Tibial nerve (tissue), 4 donors: ENCODE measurements at regions not wholly inside any gene's neighbourhood (a gene's known extent, or its start where the extent isn't known, plus 50 kb on each side); places are given as distances from the start of the nearest gene placed in this dataset.

ENCODE experiments used
- DNase-seq, 2 donors: peaks; one replicate each; pipeline ENCODE4 v3.0.0-alpha.2; 2019; ENCODE audit warnings: low spot score in 2 of 2
- H3K27ac ChIP-seq, 4 donors: fragments of 200-600 bp; sonication (generic) in 3 of 4; one replicate each; pipeline ENCODE4 v1.5.1; 2017 to 2019; ENCODE audit warnings: mild to moderate bottlenecking in 1 of 4
- H3K27me3 ChIP-seq, 2 donors: fragments of 200-600 bp; sonication (generic) in 1 of 2; one replicate each; pipeline versions ENCODE4 v1.5.1 to v1.6.0; 2017 to 2019
- H3K36me3 ChIP-seq, 3 donors: fragments of 200-600 bp; sonication (generic); one replicate each; pipeline ENCODE4 v1.5.1; 2018 to 2019
- H3K4me1 ChIP-seq, 4 donors: fragments of 200-600 bp; sonication (generic) in 3 of 4; one replicate each; pipeline ENCODE4 v1.5.1; 2017 to 2019
- H3K4me3 ChIP-seq, 4 donors: fragments of 200-600 bp; sonication (generic) in 3 of 4; one replicate each; pipeline ENCODE4 v1.5.1; 2017 to 2019; ENCODE audit warnings: mild to moderate bottlenecking in 1 of 4, moderate library complexity in 1 of 4
- H3K9me3 ChIP-seq, 4 donors: fragments of 200-600 bp; sonication (generic) in 3 of 4; one replicate each; pipeline ENCODE4 v1.5.1; 2017 to 2019
- EP300 ChIP-seq, 2 donors: sonication (generic); formaldehyde crosslinking; IDR thresholded peaks; one replicate each; pipeline ENCODE4 v1.6.1; 2017; ENCODE audit warnings: antibody characterized with exemption in 2 of 2, mild to moderate bottlenecking in 1 of 2
- POLR2A ChIP-seq, 2 donors: fragments of 450-650 bp; IDR thresholded peaks; one replicate each; pipeline ENCODE4 v1.6.1; 2017; ENCODE audit warnings: antibody characterized with exemption in 2 of 2, mild to moderate bottlenecking in 2 of 2, moderate library complexity in 2 of 2
- WGBS, 2 donors: methylation state at CpG; one replicate each; pipeline ENCODE4 v1.1.5; 2018; 5-methylcytosine and 5-hydroxymethylcytosine counted together
- TF ChIP-seq, protein P1 (sequence below), 5 experiments: fragments of 200-600 bp in 3 of 5; fragments of 450-650 bp in 2 of 5; sonication (generic) in 3 of 5; IDR thresholded peaks; one replicate each; pipeline ENCODE4 v1.5.1; 2016 to 2019; ENCODE audit warnings: antibody characterized with exemption in 5 of 5, mild to moderate bottlenecking in 3 of 5, moderate library complexity in 2 of 5

DNA sequence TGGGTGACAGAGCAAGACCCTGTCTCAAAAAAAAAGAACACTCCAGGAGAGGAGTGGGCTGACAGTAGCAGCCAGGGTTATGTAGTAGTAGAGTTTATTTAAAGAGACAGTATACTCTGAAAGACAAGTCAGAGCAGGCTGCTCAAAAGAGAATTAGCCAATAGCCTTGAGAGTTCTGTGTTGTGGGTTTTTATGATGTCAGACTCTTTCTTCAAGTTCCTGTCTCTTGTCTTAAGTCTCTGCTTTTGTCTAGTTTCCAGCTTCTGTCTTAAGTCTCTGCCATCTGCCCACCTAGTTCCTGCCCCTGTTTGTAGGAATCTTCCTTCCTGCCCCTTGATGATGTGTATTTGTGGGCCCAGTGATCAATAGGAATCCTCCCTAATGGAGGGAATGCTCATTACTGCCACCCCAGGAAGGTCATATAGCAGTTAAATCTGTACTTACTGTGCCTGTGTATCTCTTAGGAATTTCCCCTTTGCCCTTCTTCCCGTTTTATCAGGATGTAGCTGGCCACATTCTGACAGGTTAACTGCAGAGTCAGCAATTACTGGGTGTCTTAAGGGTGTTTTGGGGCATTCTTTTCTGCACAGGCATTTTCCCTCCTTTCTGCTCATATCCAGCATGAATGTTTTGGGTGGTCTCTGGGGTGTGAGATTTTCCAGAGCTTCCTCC, 580.5 kb upstream of the SGCD start:
- H3K27ac ChIP-seq, result no peak overlapping the region
- no peaks in the 10 kb centered on the region for H3K36me3 ChIP-seq
- H3K4me1 ChIP-seq, result no peaks in the 10 kb centered on the region
- DNase-seq, result no peak
- 0% methylated on average over 1 of the region's 1 CpG for WGBS, 2 donors
- no peak for TF ChIP-seq POLR2A (IDR thresholded peaks at IDR 0.05)
- no peak for TF ChIP-seq EP300 (IDR thresholded peaks at IDR 0.05)
- TF ChIP-seq, protein P1, sequence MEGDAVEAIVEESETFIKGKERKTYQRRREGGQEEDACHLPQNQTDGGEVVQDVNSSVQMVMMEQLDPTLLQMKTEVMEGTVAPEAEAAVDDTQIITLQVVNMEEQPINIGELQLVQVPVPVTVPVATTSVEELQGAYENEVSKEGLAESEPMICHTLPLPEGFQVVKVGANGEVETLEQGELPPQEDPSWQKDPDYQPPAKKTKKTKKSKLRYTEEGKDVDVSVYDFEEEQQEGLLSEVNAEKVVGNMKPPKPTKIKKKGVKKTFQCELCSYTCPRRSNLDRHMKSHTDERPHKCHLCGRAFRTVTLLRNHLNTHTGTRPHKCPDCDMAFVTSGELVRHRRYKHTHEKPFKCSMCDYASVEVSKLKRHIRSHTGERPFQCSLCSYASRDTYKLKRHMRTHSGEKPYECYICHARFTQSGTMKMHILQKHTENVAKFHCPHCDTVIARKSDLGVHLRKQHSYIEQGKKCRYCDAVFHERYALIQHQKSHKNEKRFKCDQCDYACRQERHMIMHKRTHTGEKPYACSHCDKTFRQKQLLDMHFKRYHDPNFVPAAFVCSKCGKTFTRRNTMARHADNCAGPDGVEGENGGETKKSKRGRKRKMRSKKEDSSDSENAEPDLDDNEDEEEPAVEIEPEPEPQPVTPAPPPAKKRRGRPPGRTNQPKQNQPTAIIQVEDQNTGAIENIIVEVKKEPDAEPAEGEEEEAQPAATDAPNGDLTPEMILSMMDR (IDR thresholded peaks at IDR 0.05), result no peak
- peaks cover 0 to 4% (median 0%) of the 10 kb centered on the region in 4 donors for H3K9me3 ChIP-seq
- H3K4me3 ChIP-seq, result no peak overlapping the region
- H3K27me3 ChIP-seq, result no peaks in the 10 kb centered on the region

DNA sequence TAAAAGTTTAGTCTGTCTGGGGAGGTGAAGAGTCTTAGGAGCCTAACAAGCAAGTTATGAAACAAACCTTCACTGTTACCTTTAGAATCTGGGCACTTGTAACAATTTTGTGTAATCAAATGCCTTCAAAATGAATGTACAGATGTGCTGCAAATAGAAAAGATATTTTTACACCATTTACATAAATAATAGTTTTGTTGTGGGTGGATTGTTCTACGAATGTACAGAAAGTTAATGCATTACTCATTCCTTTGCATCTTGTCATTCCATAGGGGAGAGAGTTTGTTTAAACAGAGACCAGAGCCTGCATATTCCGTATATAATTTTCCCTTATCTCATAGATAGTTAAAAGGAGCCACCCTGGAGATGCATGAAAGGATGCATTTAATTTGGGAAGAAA, 576.9 kb upstream of the SGCD start:
- no peak overlapping the region for H3K4me3 ChIP-seq
- H3K4me1 ChIP-seq, result no peaks in the 10 kb centered on the region
- H3K27me3 ChIP-seq, result no peaks in the 10 kb centered on the region
- peaks cover 0 to 4% (median 0%) of the 10 kb centered on the region in 4 donors for H3K9me3 ChIP-seq
- H3K27ac ChIP-seq, result no peak overlapping the region
- no peak for DNase-seq
- 26 to 27% methylated on average over 2 of the region's 2 CpGs for WGBS, 2 donors
- no peaks in the 10 kb centered on the region for H3K36me3 ChIP-seq
- TF ChIP-seq, protein P1 (IDR thresholded peaks at IDR 0.05), result no peak
- TF ChIP-seq EP300 (IDR thresholded peaks at IDR 0.05) (no peak), POLR2A (IDR thresholded peaks at IDR 0.05) (no peak)

- DNase-seq, result no peak
- Histone ChIP-seq H3K27ac (no peak overlapping the region), H3K9me3 (peaks cover 0 to 4% (median 0%) of the 10 kb centered on the region in 4 donors), H3K4me1 (no peaks in the 10 kb centered on the region), H3K36me3 (no peaks in the 10 kb centered on the region), H3K4me3 (no peak overlapping the region), H3K27me3 (no peaks in the 10 kb centered on the region)
- TF ChIP-seq, protein P1 (IDR thresholded peaks at IDR 0.05), result no peak
- TF ChIP-seq POLR2A (IDR thresholded peaks at IDR 0.05) (no peak), EP300 (IDR thresholded peaks at IDR 0.05) (no peak)
Observed at GRCh38 chr5:155750571-155750970, 576.4 kb upstream of the SGCD start.

DNA sequence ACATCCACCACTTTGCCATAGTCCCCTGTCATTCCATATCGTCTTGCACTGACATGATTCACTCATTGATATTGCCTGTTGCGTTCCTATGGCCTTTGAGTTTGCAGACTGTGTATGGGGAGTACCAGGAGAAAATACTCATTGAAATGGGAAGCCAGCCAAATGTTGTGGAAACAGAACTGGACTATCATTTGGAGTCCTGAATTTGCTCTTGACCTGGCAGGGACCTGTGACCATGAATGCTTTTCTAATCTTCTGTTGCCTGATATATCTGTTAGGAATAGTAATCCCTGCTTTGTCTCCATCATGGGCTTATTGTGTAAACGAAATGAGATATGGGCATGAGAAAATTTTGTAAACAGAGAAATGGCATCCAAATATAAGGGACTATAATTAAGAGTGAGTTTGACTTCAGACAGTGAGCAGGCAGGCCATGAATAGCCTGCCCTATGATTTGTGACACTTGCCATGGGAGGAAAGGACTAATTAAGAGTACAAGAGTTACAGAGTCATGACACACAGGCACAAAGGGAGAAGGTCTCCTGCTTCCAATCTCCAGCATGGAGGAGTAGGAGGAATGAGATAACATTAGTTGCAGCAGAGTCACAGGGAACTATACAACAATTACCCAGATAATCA, 572.9 kb upstream of the SGCD start:
- DNase-seq, result no peak
- H3K27me3 ChIP-seq, result no peaks in the 10 kb centered on the region
- H3K4me3 ChIP-seq, result no peak overlapping the region
- H3K36me3 ChIP-seq, result no peaks in the 10 kb centered on the region
- no peaks in the 10 kb centered on the region for H3K9me3 ChIP-seq
- H3K27ac ChIP-seq, result no peak overlapping the region
- no peaks in the 10 kb centered on the region for H3K4me1 ChIP-seq
- 53 to 67% methylated on average over 3 of the region's 3 CpGs for WGBS, 2 donors
- no peak for TF ChIP-seq POLR2A (IDR thresholded peaks at IDR 0.05)
- no peak for TF ChIP-seq EP300 (IDR thresholded peaks at IDR 0.05)
- TF ChIP-seq, protein P1 (IDR thresholded peaks at IDR 0.05), result no peak

DNA sequence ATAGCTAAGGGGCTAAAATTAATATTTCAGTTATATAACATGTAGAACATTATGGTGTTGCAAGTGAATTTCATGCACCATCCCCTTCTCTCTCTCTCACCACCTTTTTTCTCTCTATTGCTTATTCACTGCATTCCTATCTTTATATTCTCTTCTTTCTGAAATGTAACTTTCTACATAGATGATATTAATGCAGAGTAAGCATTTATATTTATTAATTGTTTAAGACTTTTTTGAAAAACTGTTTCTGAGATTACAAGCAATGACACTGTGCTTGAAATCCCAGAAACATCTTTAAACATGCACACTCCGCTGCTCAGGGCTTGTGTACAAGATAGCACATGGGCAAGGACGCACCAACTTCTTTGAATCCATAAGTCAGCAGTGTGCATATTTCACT, 567.7 kb upstream of the SGCD start:
- no peaks in the 10 kb centered on the region for H3K36me3 ChIP-seq
- DNase-seq, result no peak
- no peak overlapping the region for H3K27ac ChIP-seq
- no peaks in the 10 kb centered on the region for H3K4me1 ChIP-seq
- TF ChIP-seq, protein P1 (IDR thresholded peaks at IDR 0.05), result no peak
- TF ChIP-seq POLR2A (IDR thresholded peaks at IDR 0.05), result no peak
- TF ChIP-seq EP300 (IDR thresholded peaks at IDR 0.05), result no peak
- H3K4me3 ChIP-seq, result no peak overlapping the region
- H3K27me3 ChIP-seq, result no peaks in the 10 kb centered on the region
- WGBS, 2 donors, result 89 to 92% methylated on average over 2 of the region's 2 CpGs
- peaks cover 0 to 4% (median 0%) of the 10 kb centered on the region in 4 donors for H3K9me3 ChIP-seq
